ENCODE measurements at regions not wholly inside any gene's neighbourhood (a gene's known extent, or its start where the extent isn't known, plus 50 kb on each side); places are given as distances from the start of the nearest gene placed in this dataset.

- DNase-seq = no peak
Measured at GRCh38 chr2:128402911-128403670, 84.4 kb upstream of the HS6ST1 start.

- no peak for DNase-seq
Measured at GRCh38 chr2:128403814-128404708, 85.4 kb upstream of the HS6ST1 start.

GRCh38 chr2:128404709-128405466 is 86.2 kb upstream of the HS6ST1 start:
- DNase-seq = no peak

GRCh38 chr2:128405467-128405900 is 86.8 kb upstream of the HS6ST1 start:
- DNase-seq = no peak

GRCh38 chr2:128405981-128406613 is 87.4 kb upstream of the HS6ST1 start:
- no peak for DNase-seq

GRCh38 chr2:128406736-128407554 is 88.3 kb upstream of the HS6ST1 start:
- DNase-seq = no peak

- no peak for DNase-seq
Measured at GRCh38 chr2:128408349-128409305, 90.0 kb upstream of the HS6ST1 start.

- DNase-seq = no peak
Measured at GRCh38 chr2:128409326-128410034, 90.8 kb upstream of the HS6ST1 start.

GRCh38 chr2:128410035-128410757 is 91.5 kb upstream of the HS6ST1 start:
- DNase-seq = no peak

GRCh38 chr2:128410758-128411215 is 92.1 kb upstream of the HS6ST1 start:
- no peak for DNase-seq

GRCh38 chr2:128411431-128411830 is 92.8 kb upstream of the HS6ST1 start:
- no peak for DNase-seq

GRCh38 chr2:128412181-128412871 is 93.7 kb upstream of the HS6ST1 start:
- no peak for DNase-seq

GRCh38 chr2:128413014-128413717 is 94.5 kb upstream of the HS6ST1 start:
- DNase-seq = no peak

GRCh38 chr2:128413718-128414341 is 95.2 kb upstream of the HS6ST1 start:
- DNase-seq = no peak

- DNase-seq = no peak
Measured at GRCh38 chr2:128414351-128414750, 95.7 kb upstream of the HS6ST1 start.

GRCh38 chr2:128414946-128415778 is 96.5 kb upstream of the HS6ST1 start:
- no peak for DNase-seq

- DNase-seq = no peak
Measured at GRCh38 chr2:128415779-128416061, 97.1 kb upstream of the HS6ST1 start.
